GM19452 (cell line): ENCODE measurements at regions not wholly inside any gene's neighbourhood (a gene's known extent, or its start where the extent isn't known, plus 50 kb on each side); places are given as distances from the start of the nearest gene placed in this dataset.

Source experiments
- ATAC-seq: cut with Tn5 transposase; IDR thresholded peaks from one replicate; pipeline ENCODE4 v1.9.1; 2021; ENCODE audit not compliant: unreplicated experiment

- ATAC-seq = no peak
Measured at GRCh38 chr4:81522711-81523110, 51.0 kb upstream of the RASGEF1B start.

DNA sequence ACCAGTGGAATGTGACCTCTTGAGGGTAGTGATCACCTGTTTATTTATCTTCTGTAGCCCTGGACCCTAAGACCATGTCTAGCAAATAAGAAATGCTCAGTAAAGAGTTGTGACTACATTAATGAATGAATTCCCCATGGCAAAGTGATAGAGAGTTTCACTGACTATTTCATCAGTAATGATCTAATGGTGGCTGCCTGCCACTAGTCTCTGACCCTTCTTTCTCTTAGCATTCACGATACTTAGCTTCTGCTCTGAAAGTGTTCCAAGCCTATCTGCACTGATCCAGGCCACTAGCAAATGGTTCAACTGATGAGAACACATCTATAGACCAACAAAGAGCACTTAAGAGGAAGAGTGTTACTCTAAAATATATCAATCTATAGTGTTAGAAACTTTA lies 50.0 kb upstream of the RASGEF1B start:
- ATAC-seq = no peak
